Body of pancreas (tissue), 4 donors: ENCODE measurements at regions not wholly inside any gene's neighbourhood (a gene's known extent, or its start where the extent isn't known, plus 50 kb on each side); places are given as distances from the start of the nearest gene placed in this dataset.

ENCODE experiments used
- POLR2A ChIP-seq, 3 donors: fragments of 450-650 bp; IDR thresholded peaks; one replicate each; pipeline ENCODE4 v1.6.1; 2016; ENCODE audit warnings: antibody characterized with exemption in 3 of 3, mild to moderate bottlenecking in 2 of 3
- TF ChIP-seq, protein P1 (sequence below), 7 experiments: fragments of 450-650 bp in 4 of 7; fragments of 200-600 bp in 3 of 7; sonication (generic) in 3 of 7; IDR thresholded peaks; one replicate each; pipeline ENCODE4 v1.5.1; 2016 to 2019; ENCODE audit warnings: antibody characterized with exemption in 7 of 7

GRCh38 chr6:142645663-142646062, 299.3 kb downstream of the HIVEP2 start:
- TF ChIP-seq POLR2A (IDR thresholded peaks at IDR 0.05), result no peak
- TF ChIP-seq, protein P1, sequence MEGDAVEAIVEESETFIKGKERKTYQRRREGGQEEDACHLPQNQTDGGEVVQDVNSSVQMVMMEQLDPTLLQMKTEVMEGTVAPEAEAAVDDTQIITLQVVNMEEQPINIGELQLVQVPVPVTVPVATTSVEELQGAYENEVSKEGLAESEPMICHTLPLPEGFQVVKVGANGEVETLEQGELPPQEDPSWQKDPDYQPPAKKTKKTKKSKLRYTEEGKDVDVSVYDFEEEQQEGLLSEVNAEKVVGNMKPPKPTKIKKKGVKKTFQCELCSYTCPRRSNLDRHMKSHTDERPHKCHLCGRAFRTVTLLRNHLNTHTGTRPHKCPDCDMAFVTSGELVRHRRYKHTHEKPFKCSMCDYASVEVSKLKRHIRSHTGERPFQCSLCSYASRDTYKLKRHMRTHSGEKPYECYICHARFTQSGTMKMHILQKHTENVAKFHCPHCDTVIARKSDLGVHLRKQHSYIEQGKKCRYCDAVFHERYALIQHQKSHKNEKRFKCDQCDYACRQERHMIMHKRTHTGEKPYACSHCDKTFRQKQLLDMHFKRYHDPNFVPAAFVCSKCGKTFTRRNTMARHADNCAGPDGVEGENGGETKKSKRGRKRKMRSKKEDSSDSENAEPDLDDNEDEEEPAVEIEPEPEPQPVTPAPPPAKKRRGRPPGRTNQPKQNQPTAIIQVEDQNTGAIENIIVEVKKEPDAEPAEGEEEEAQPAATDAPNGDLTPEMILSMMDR (IDR thresholded peaks at IDR 0.05), result no peak
